OCI-LY7 (cell line): ENCODE measurements at regions not wholly inside any gene's neighbourhood (a gene's known extent, or its start where the extent isn't known, plus 50 kb on each side); places are given as distances from the start of the nearest gene placed in this dataset.

Experiments used
- BruUV-seq: library from RNA; stranded (reverse); fragments of 400-500 nt; replicated peaks from 2 replicates; lab custom pipeline; 2021; lab: Mats Ljungman, UMichigan
- CTCF ChIA-PET: fragments of 300-600 bp; sonication (Branson Sonifier 250); formaldehyde crosslinking; loops from one replicate; lab custom pipeline; 2022; ENCODE audit warnings: antibody characterized with exemption; ENCODE audit not compliant: unreplicated experiment; lab: Charles Lee
- POLR2A ChIA-PET: fragments of 300-600 bp; sonication (Branson Sonifier 250); formaldehyde crosslinking; loops from one replicate; lab custom pipeline; 2022; ENCODE audit warnings: antibody characterized with exemption; lab: Charles Lee
- DNase-seq: peaks from one replicate; pipeline ENCODE4 v3.0.0-alpha.2; 2015; ENCODE audit warnings: low spot score
- H2AFZ ChIP-seq: fragments of 200-600 bp; sonication (generic), shearing (Covaris generic); 2 replicates; pipeline ENCODE4 v1.6.1; 2014; ENCODE audit warnings: mild to moderate bottlenecking, antibody characterized with exemption, low read length, moderate library complexity
- H3K27ac ChIP-seq: fragments of 200-600 bp; sonication (generic); 2 replicates; pipeline ENCODE4 v1.5.1; 2014; ENCODE audit warnings: mixed run types, low read depth, mild to moderate bottlenecking, moderate library complexity, low read length, inconsistent platforms; ENCODE audit not compliant: poor library complexity, severe bottlenecking
- H3K36me3 ChIP-seq: fragments of 200-600 bp; sonication (generic); 2 replicates; pipeline ENCODE4 v1.6.1; 2014; ENCODE audit warnings: mild to moderate bottlenecking, antibody characterized with exemption, low read length, moderate library complexity, mixed read lengths; ENCODE audit not compliant: insufficient read depth
- H3K4me1 ChIP-seq: fragments of 200-600 bp; sonication (generic); 2 replicates; pipeline ENCODE4 v1.5.1; 2014; ENCODE audit warnings: mild to moderate bottlenecking, low read length; ENCODE audit not compliant: insufficient read depth, poor library complexity, severe bottlenecking
- H3K4me2 ChIP-seq: fragments of 200-600 bp; sonication (generic); 2 replicates; pipeline ENCODE4 v1.6.1; 2014; ENCODE audit warnings: mild to moderate bottlenecking, low read length
- H3K4me3 ChIP-seq: fragments of 200-600 bp; sonication (generic); 2 replicates; pipeline ENCODE4 v1.5.1; 2014; ENCODE audit warnings: mild to moderate bottlenecking, low read depth, low read length; ENCODE audit not compliant: poor library complexity, severe bottlenecking
- H3K79me2 ChIP-seq: fragments of 200-600 bp; sonication (generic); 2 replicates; pipeline ENCODE4 v1.6.1; 2016; ENCODE audit warnings: low read depth, mild to moderate bottlenecking, low read length, moderate library complexity, mixed read lengths; ENCODE audit not compliant: insufficient read depth
- H3K9me2 ChIP-seq: fragments of 200-600 bp; sonication (generic); 2 replicates; pipeline ENCODE4 v1.6.1; 2016; ENCODE audit warnings: mild to moderate bottlenecking, low read length, mixed read lengths; ENCODE audit not compliant: insufficient read depth
- H3K9me3 ChIP-seq: fragments of 200-600 bp; sonication (generic); 2 replicates; pipeline ENCODE4 v1.6.1; 2014; ENCODE audit warnings: mild to moderate bottlenecking, mixed run types, low read length, mixed read lengths
- H4K20me1 ChIP-seq: fragments of 200-600 bp; sonication (generic); 2 replicates; pipeline ENCODE4 v1.6.1; 2014; ENCODE audit warnings: mild to moderate bottlenecking, antibody characterized with exemption, low read length, moderate library complexity, mixed read lengths; ENCODE audit not compliant: insufficient read depth
- CTCF ChIP-seq: fragments of 200-600 bp; sonication (generic); conservative IDR thresholded peaks from 2 replicates; pipeline ENCODE4 v1.5.1; 2014; ENCODE audit warnings: mild to moderate bottlenecking, antibody characterized with exemption, low read length, moderate library complexity, mixed read lengths
- EZH2phosphoT487 ChIP-seq: fragments of 200-600 bp; sonication (generic); IDR thresholded peaks from 2 replicates; pipeline ENCODE4 v1.6.1; 2018; ENCODE audit warnings: low read depth, borderline replicate concordance, mild to moderate bottlenecking, mixed run types, antibody characterized with exemption, low read length, moderate library complexity, mixed read lengths
- intact Hi-C: fragments of 100-400 bp; cut with micrococcal nuclease; formaldehyde crosslinking; loops from one replicate; pipeline ENCODE4 v1.10.0; 2022; ENCODE audit not compliant: unreplicated experiment

DNA sequence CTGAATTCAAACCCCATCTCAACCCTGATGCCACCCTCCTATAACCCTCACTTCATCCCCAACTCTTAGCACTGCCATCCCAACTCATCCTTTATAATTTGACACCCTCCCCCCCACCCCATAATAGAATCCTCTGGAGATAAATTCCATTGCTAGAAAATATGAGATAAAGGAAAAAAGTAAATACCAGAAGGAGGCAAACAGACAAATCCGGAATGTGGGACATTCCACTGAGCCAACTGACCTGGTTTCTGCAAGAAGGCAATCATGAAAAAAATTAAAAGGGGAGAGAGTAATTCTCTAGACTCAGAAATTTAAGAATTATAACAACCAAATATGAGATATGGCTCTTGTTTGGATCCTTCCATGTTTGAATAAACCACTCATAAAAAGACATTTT, 132.4 kb downstream of the CYP26B1 start:
- Histone ChIP-seq H3K9me3 (no peaks in the 10 kb centered on the region), H3K27ac (no peak overlapping the region), H3K4me2 (no peak overlapping the region), H3K9me2 (no peaks in the 10 kb centered on the region), H4K20me1 (no peaks in the 10 kb centered on the region), H3K36me3 (no peaks in the 10 kb centered on the region), H3K79me2 (no peaks in the 10 kb centered on the region), H2AFZ (no peak overlapping the region), H3K4me1 (no peaks in the 10 kb centered on the region), H3K4me3 (no peak overlapping the region)
- POLR2A ChIA-PET: interaction anchor here (0.6 kb wide), 1 partner anchor 28 kb away, joined by 4 read pairs; no protein-coding TSS in a partner anchor
- CTCF ChIA-PET: no interaction called here
- BruUV-seq: no TSS peak
- TF ChIP-seq EZH2phosphoT487 (no peak), CTCF (no peak)
- intact Hi-C loops: no loop called here
- no peak for DNase-seq

DNA sequence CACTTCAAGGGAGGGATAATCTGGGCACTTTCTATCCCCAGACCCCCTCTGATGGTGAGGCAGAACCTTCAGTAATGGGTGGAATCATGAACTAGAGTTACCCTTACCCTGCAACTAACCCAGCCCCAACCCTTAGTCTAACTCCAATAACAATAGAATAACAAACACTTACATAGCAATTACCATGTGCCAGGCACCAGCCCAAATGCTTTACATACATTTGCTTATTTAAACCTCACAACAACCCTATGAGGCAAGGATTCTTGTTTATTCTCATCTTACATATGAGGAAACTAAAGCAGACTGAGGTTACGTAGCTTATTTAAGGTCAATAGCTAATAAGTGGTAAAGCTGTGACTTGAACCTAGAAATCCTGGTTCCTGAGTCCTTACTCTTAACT, 132.8 kb downstream of the CYP26B1 start:
- Histone ChIP-seq H3K9me3 (no peaks in the 10 kb centered on the region), H3K9me2 (no peaks in the 10 kb centered on the region), H3K36me3 (no peaks in the 10 kb centered on the region), H3K4me3 (no peak overlapping the region), H3K79me2 (no peaks in the 10 kb centered on the region), H4K20me1 (no peaks in the 10 kb centered on the region), H3K4me1 (no peaks in the 10 kb centered on the region), H2AFZ (no peak overlapping the region), H3K27ac (no peak overlapping the region), H3K4me2 (no peak overlapping the region)
- ChIA-PET POLR2A (no interaction called here), CTCF (no interaction called here)
- DNase-seq: no peak
- TF ChIP-seq CTCF: no peak
- no peak for TF ChIP-seq EZH2phosphoT487
- no TSS peak for BruUV-seq
- intact Hi-C loops: no loop called here

- H3K27ac ChIP-seq: no peak overlapping the region
- ChIA-PET POLR2A (no interaction called here), CTCF (no interaction called here)
- intact Hi-C loops: no loop called here
- no peak overlapping the region for H3K4me3 ChIP-seq
- H3K36me3 ChIP-seq: no peaks in the 10 kb centered on the region
- no peaks in the 10 kb centered on the region for H3K4me1 ChIP-seq
- H3K9me2 ChIP-seq: no peaks in the 10 kb centered on the region
- no peak for TF ChIP-seq CTCF
- TF ChIP-seq EZH2phosphoT487: no peak
- H2AFZ ChIP-seq: no peak overlapping the region
- BruUV-seq: no TSS peak
- H4K20me1 ChIP-seq: no peaks in the 10 kb centered on the region
- H3K4me2 ChIP-seq: no peak overlapping the region
- no peaks in the 10 kb centered on the region for H3K79me2 ChIP-seq
- DNase-seq: no peak
- no peaks in the 10 kb centered on the region for H3K9me3 ChIP-seq
Measured at GRCh38 chr2:72013726-72014125, 133.9 kb downstream of the CYP26B1 start.
